ENCODE measurements at regions not wholly inside any gene's neighbourhood (a gene's known extent, or its start where the extent isn't known, plus 50 kb on each side); places are given as distances from the start of the nearest gene placed in this dataset.

- intact Hi-C loops (cut with micrococcal nuclease), result no loop called here
- no peak overlapping the region for H3K27ac Mint-ChIP-seq
- 96% methylated on average over 15 of the region's 15 CpGs for WGBS (ENCODE audit: insufficient coverage)
- Histone ChIP-seq H3K27ac (ENCODE audit: low read depth in 1 of 2, low read length in 2 of 2) (no peak overlapping the region), H4K20me1 (ENCODE audit: insufficient read depth, low read length) (no peaks in the 10 kb centered on the region), H2AFZ (ENCODE audit: insufficient read depth, low read depth, low read length, poor library complexity, severe bottlenecking) (no peak overlapping the region), H3K79me2 (ENCODE audit: insufficient read depth, low read length) (no peaks in the 10 kb centered on the region), H3K9me3 (replicated peaks in 1 of 2; ENCODE audit: control insufficient read depth in 1 of 2, insufficient read depth in 1 of 2, low read length in 2 of 2) (peaks cover 15 to 22% of the 10 kb centered on the region in 2 donors), H3K36me3 (replicated peaks in 1 of 2; ENCODE audit: control insufficient read depth in 1 of 2, insufficient read depth in 2 of 2, low read length in 2 of 2) (no peaks in the 10 kb centered on the region), H3K9ac (ENCODE audit: insufficient read depth, low read length, poor library complexity, severe bottlenecking) (no peak overlapping the region), H3K27me3 (ENCODE audit: control insufficient read depth in 2 of 2, insufficient read depth in 2 of 2, low read length in 2 of 2) (no peaks in the 10 kb centered on the region), H3K4me2 (replicated peaks; ENCODE audit: extremely low read depth, low read length, poor library complexity, severe bottlenecking) (no peak overlapping the region), H3K4me3 (replicated peaks in 1 of 3; ENCODE audit: low read depth in 2 of 3, low read length in 3 of 3) (no peak overlapping the region), H3K4me1 (ENCODE audit: control insufficient read depth in 1 of 2, insufficient read depth in 2 of 2, low read length in 2 of 2) (no peaks in the 10 kb centered on the region)
- H3K4me1 Mint-ChIP-seq, result no peaks in the 10 kb centered on the region
- peaks cover 5 to 31% (median 9%) of the 10 kb centered on the region in 7 donors for H3K9me3 Mint-ChIP-seq
- no peak overlapping the region for H3K4me3 Mint-ChIP-seq
- peaks cover 0 to 4% (median 2%) of the 10 kb centered on the region in 3 donors for H3K27me3 Mint-ChIP-seq (ENCODE audit: low read depth in 3 of 3)
- no peak for DNase-seq
- no peaks in the 10 kb centered on the region for H3K36me3 Mint-ChIP-seq
- TF ChIP-seq CTCF (IDR thresholded peaks at IDR 0.05), result no peak
These were observed 617.4 kb upstream of the SALL3 start for GRCh38 chr18:78362198-78362597.

- no peak overlapping the region for H3K27ac Mint-ChIP-seq
- no peaks in the 10 kb centered on the region for H3K79me2 ChIP-seq (ENCODE audit: insufficient read depth, low read length)
- H3K9me3 Mint-ChIP-seq, result peaks cover 7 to 34% (median 8%) of the 10 kb centered on the region in 7 donors
- no peak for DNase-seq
- no peak overlapping the region for H3K27ac ChIP-seq (ENCODE audit: low read depth in 1 of 2, low read length in 2 of 2)
- H3K36me3 Mint-ChIP-seq, result no peaks in the 10 kb centered on the region
- no peak overlapping the region for H3K4me3 ChIP-seq (replicated peaks in 1 of 3; ENCODE audit: low read depth in 2 of 3, low read length in 3 of 3)
- H2AFZ ChIP-seq (ENCODE audit: insufficient read depth, low read depth, low read length, poor library complexity, severe bottlenecking), result no peak overlapping the region
- no peaks in the 10 kb centered on the region for H3K4me1 Mint-ChIP-seq
- H3K4me1 ChIP-seq (ENCODE audit: control insufficient read depth in 1 of 2, insufficient read depth in 2 of 2, low read length in 2 of 2), result no peaks in the 10 kb centered on the region
- H3K36me3 ChIP-seq (replicated peaks in 1 of 2; ENCODE audit: control insufficient read depth in 1 of 2, insufficient read depth in 2 of 2, low read length in 2 of 2), result no peaks in the 10 kb centered on the region
- WGBS (ENCODE audit: insufficient coverage), result 94% methylated on average over 40 of the region's 44 CpGs
- H3K9me3 ChIP-seq (replicated peaks in 1 of 2; ENCODE audit: control insufficient read depth in 1 of 2, insufficient read depth in 1 of 2, low read length in 2 of 2), result peaks cover 22 to 29% of the 10 kb centered on the region in 2 donors
- peaks cover 0 to 4% (median 2%) of the 10 kb centered on the region in 3 donors for H3K27me3 Mint-ChIP-seq (ENCODE audit: low read depth in 3 of 3)
- H3K9ac ChIP-seq (ENCODE audit: insufficient read depth, low read length, poor library complexity, severe bottlenecking), result no peak overlapping the region
- TF ChIP-seq CTCF (IDR thresholded peaks at IDR 0.05), result no peak
- H4K20me1 ChIP-seq (ENCODE audit: insufficient read depth, low read length), result no peaks in the 10 kb centered on the region
- H3K27me3 ChIP-seq (ENCODE audit: control insufficient read depth in 2 of 2, insufficient read depth in 2 of 2, low read length in 2 of 2), result no peaks in the 10 kb centered on the region
- no peak overlapping the region for H3K4me2 ChIP-seq (replicated peaks; ENCODE audit: extremely low read depth, low read length, poor library complexity, severe bottlenecking)
- no peak overlapping the region for H3K4me3 Mint-ChIP-seq
- intact Hi-C loops (cut with micrococcal nuclease), result no loop called here
These were observed 615.8 kb upstream of the SALL3 start for GRCh38 chr18:78363556-78364387.
